ENCODE measurements at regions not wholly inside any gene's neighbourhood (a gene's known extent, or its start where the extent isn't known, plus 50 kb on each side); places are given as distances from the start of the nearest gene placed in this dataset.

DNA sequence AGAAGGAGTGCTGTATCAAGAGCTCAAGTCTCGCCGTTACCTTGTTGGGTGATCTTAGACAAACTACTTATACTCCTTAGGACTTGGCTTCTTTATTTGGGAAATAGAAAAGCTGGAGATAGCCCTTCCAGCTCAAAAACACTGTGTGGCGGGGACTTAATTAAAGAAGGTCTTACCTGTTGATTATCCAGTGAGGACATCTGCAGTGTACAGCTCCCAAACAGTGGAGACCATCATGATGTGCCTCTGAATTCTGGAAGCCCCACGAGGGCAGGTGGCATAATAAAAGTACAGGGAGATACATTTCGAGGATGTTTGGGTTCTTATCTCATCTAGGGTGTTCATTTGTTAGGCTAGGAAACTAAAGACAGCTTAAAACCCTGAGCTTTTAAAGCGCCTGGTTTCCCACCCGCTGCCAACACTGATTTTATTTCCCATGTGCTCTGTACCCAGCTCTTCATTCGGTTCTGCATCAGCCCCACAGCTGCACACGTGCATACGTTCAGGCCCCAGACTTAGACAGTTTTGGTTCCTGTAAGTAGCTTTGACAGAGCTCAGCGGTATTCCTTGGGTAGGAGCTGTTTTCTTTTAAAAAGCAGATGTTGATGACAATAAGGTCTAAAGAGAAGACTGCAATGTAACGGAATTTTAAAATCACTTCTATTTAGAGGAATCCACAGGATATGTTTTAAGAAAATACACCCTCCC is 80.5 kb upstream of the SIX2 start:
- H3K9me3 ChIP-seq (ENCODE audit: control insufficient read depth in 1 of 2, low read length in 2 of 2) = no peaks in the 10 kb centered on the region
- H3K27ac Mint-ChIP-seq = no peak overlapping the region
- H3K4me1 Mint-ChIP-seq = no peaks in the 10 kb centered on the region
- intact Hi-C loops (cut with micrococcal nuclease) = no loop called here
- no peak for DNase-seq
- CTCF ChIA-PET (ENCODE audit: partially characterized antibody) = no interaction called here
- H3K27me3 ChIP-seq (ENCODE audit: insufficient read depth, low read length) = no peaks in the 10 kb centered on the region
- no peaks in the 10 kb centered on the region for H3K36me3 ChIP-seq (ENCODE audit: insufficient read depth, low read length)
- H3K36me3 Mint-ChIP-seq = no peaks in the 10 kb centered on the region
- H3K4me3 ChIP-seq (ENCODE audit: low read length in 2 of 2) = no peak overlapping the region
- H3K9me3 Mint-ChIP-seq = peaks cover 0 to 5% (median 2%) of the 10 kb centered on the region in 8 donors
- peaks cover 1 to 4% of the 10 kb centered on the region in 2 donors for H3K27me3 Mint-ChIP-seq
- no peak overlapping the region for H3K4me3 Mint-ChIP-seq
- no peak overlapping the region for H3K27ac ChIP-seq (ENCODE audit: low read depth, low read length)
- no peaks in the 10 kb centered on the region for H3K4me1 ChIP-seq (ENCODE audit: insufficient read depth, low read length)
- POLR2A ChIA-PET (ENCODE audit: partially characterized antibody) = no interaction called here

DNA sequence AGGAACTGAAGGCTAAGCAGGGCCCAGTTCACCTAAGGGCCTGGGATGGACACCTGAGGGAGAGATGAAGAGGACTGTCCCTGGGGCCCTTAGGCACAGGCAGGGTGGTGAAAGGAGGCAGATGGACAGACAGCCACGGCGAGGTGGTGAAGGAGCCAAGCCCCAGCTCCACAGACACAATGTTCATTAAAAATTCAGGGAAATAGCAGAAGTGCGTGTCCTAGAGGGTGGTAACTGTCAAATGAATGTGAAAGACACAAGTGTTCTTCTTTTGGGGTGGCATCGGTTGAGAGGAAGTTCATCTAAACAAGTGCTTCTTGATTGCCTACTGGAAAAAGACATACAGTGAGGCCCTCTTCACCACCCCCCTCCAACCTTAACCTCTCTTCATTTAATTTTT is 76.2 kb upstream of the SIX2 start:
- H3K27me3 Mint-ChIP-seq = peaks cover 0 to 2% of the 10 kb centered on the region in 2 donors
- POLR2A ChIA-PET (ENCODE audit: partially characterized antibody) = no interaction called here
- H3K4me3 Mint-ChIP-seq = no peak overlapping the region
- no peak for DNase-seq
- H3K27ac Mint-ChIP-seq = no peak overlapping the region
- Histone ChIP-seq H3K27me3 (ENCODE audit: insufficient read depth, low read length) (no peaks in the 10 kb centered on the region), H3K9me3 (ENCODE audit: control insufficient read depth in 1 of 2, low read length in 2 of 2) (no peaks in the 10 kb centered on the region), H3K27ac (ENCODE audit: low read depth, low read length) (no peak overlapping the region), H3K36me3 (ENCODE audit: insufficient read depth, low read length) (no peaks in the 10 kb centered on the region), H3K4me1 (ENCODE audit: insufficient read depth, low read length) (no peaks in the 10 kb centered on the region), H3K4me3 (ENCODE audit: low read length in 2 of 2) (no peak overlapping the region)
- H3K36me3 Mint-ChIP-seq = no peaks in the 10 kb centered on the region
- intact Hi-C loops (cut with micrococcal nuclease) = no loop called here
- CTCF ChIA-PET (ENCODE audit: partially characterized antibody) = no interaction called here
- H3K4me1 Mint-ChIP-seq = no peaks in the 10 kb centered on the region
- H3K9me3 Mint-ChIP-seq = peaks cover 0 to 5% (median 2%) of the 10 kb centered on the region in 8 donors

DNA sequence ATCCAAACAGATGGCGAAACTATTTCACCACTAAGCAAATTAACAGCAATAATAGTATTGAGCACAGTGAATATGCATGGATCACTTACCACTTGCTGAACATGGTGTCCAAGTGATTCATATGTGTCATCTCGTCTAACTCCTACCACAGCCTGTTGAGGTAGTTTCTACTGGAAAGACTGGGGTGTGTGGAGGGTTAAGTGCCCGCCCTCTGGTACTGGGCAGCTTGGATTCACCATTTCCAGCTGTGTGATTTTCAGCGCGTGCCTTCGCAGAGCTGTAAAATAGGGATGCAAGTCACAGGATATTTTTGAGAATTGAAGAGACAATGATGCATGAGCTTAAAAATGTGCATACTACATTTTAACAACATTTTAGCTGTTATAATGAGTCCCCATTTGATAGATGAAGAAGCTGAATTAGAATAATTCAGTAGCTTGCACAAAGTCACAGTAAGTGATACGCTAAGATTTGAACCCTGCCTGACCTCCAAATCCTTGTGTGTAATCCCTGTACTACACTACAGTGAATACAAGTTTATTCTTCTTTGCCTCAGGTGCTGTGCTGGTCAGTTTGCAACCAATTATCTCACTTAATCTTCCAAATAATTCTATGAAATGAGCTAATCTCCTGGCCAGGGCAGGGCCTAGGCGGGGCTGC is 75.2 kb upstream of the SIX2 start:
- ChIA-PET POLR2A (ENCODE audit: partially characterized antibody) (no interaction called here), CTCF (ENCODE audit: partially characterized antibody) (no interaction called here)
- H3K27me3 Mint-ChIP-seq = peaks cover 0 to 2% of the 10 kb centered on the region in 2 donors
- Histone ChIP-seq H3K36me3 (ENCODE audit: insufficient read depth, low read length) (no peaks in the 10 kb centered on the region), H3K4me1 (ENCODE audit: insufficient read depth, low read length) (no peaks in the 10 kb centered on the region), H3K27me3 (ENCODE audit: insufficient read depth, low read length) (no peaks in the 10 kb centered on the region), H3K4me3 (ENCODE audit: low read length in 2 of 2) (no peak overlapping the region), H3K9me3 (ENCODE audit: control insufficient read depth in 1 of 2, low read length in 2 of 2) (no peaks in the 10 kb centered on the region), H3K27ac (ENCODE audit: low read depth, low read length) (no peak overlapping the region)
- peaks cover 0 to 5% (median 2%) of the 10 kb centered on the region in 8 donors for H3K9me3 Mint-ChIP-seq
- no peak for DNase-seq
- intact Hi-C loops (cut with micrococcal nuclease) = no loop called here
- no peaks in the 10 kb centered on the region for H3K36me3 Mint-ChIP-seq
- no peaks in the 10 kb centered on the region for H3K4me1 Mint-ChIP-seq
- no peak overlapping the region for H3K27ac Mint-ChIP-seq
- H3K4me3 Mint-ChIP-seq = no peak overlapping the region

DNA sequence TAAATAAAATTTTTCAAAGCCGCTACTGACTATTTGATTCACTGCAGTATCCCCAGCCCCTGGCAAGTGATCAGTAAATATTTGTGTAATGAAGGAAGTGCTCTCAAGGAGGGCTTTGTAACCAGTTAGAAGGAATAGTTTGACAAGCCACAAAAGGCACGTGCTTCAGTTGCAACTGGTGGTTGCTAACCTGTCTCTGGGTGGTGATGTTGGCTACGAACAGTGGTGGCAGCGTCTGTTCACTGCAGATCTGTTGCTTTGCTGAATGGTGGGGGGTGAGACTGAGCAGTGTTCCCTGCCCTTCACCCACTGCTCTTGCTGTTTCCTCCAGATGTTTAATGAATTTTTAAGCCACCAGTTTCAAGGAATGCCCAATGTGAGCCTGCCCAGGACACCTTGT is 73.9 kb upstream of the SIX2 start:
- intact Hi-C loops (cut with micrococcal nuclease) = no loop called here
- no peaks in the 10 kb centered on the region for H3K4me1 ChIP-seq (ENCODE audit: insufficient read depth, low read length)
- no peaks in the 10 kb centered on the region for H3K27me3 ChIP-seq (ENCODE audit: insufficient read depth, low read length)
- H3K9me3 ChIP-seq (ENCODE audit: control insufficient read depth in 1 of 2, low read length in 2 of 2) = no peaks in the 10 kb centered on the region
- ChIA-PET CTCF (ENCODE audit: partially characterized antibody) (no interaction called here), POLR2A (ENCODE audit: partially characterized antibody) (no interaction called here)
- no peak overlapping the region for H3K27ac Mint-ChIP-seq
- DNase-seq = no peak
- no peaks in the 10 kb centered on the region for H3K36me3 Mint-ChIP-seq
- H3K36me3 ChIP-seq (ENCODE audit: insufficient read depth, low read length) = no peaks in the 10 kb centered on the region
- H3K4me1 Mint-ChIP-seq = no peaks in the 10 kb centered on the region
- H3K27ac ChIP-seq (ENCODE audit: low read depth, low read length) = no peak overlapping the region
- H3K27me3 Mint-ChIP-seq = peaks cover 0 to 2% of the 10 kb centered on the region in 2 donors
- no peak overlapping the region for H3K4me3 Mint-ChIP-seq
- peaks cover 0 to 5% (median under 1%) of the 10 kb centered on the region in 8 donors for H3K9me3 Mint-ChIP-seq
- H3K4me3 ChIP-seq (ENCODE audit: low read length in 2 of 2) = no peak overlapping the region

DNA sequence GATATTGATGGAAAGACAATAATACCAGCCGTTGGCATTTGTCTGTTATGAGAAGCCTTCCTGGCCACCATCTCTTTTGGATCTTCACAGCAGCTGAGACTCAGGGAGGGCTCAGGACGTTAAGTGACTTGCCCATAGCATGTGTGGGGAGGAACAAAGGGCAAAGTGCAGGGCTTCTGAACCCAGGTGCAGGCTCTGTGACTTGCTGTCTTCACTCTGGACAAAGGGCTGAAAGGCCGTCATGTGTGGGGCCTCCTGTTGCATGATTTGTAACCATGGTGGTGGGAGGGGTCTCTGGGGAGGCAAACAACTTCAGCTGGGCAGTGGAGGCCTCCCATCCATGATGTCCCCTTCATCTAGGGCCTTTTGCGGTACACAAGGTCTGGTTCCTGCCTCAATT is 65.5 kb upstream of the SIX2 start:
- ChIA-PET POLR2A (ENCODE audit: partially characterized antibody) (no interaction called here), CTCF (ENCODE audit: partially characterized antibody) (no interaction called here)
- Mint-ChIP-seq H3K9me3 (no peaks in the 10 kb centered on the region), H3K36me3 (no peaks in the 10 kb centered on the region), H3K4me3 (no peak overlapping the region), H3K27ac (no peak overlapping the region), H3K27me3 (peaks cover 2 to 24% of the 10 kb centered on the region in 2 donors), H3K4me1 (no peaks in the 10 kb centered on the region)
- intact Hi-C loops (cut with micrococcal nuclease) = no loop called here
- Histone ChIP-seq H3K27ac (ENCODE audit: low read depth, low read length) (no peak overlapping the region), H3K4me1 (ENCODE audit: insufficient read depth, low read length) (no peaks in the 10 kb centered on the region), H3K27me3 (ENCODE audit: insufficient read depth, low read length) (no peaks in the 10 kb centered on the region), H3K36me3 (ENCODE audit: insufficient read depth, low read length) (no peaks in the 10 kb centered on the region), H3K9me3 (ENCODE audit: control insufficient read depth in 1 of 2, low read length in 2 of 2) (no peaks in the 10 kb centered on the region), H3K4me3 (ENCODE audit: low read length in 2 of 2) (no peak overlapping the region)
- DNase-seq = no peak

DNA sequence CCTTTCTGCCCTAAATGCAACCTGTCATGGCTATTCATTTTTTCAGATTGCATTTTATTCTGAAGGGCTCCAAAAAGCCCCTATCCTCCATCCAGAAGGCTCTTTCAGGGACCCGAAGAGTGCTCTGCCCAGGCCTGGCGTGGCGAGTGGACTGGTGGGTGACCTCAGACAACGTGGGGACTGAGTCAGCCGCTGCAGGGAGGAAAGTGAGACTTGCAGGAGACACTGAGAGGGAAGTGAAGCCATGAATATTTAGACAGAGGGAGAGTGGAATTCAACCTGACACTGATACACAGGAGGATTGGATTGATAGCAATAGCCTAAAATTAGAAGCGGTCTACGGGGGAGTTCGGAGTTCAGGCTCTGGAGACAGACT is 63.6 kb upstream of the SIX2 start:
- Histone ChIP-seq H3K4me1 (ENCODE audit: insufficient read depth, low read length) (no peaks in the 10 kb centered on the region), H3K36me3 (ENCODE audit: insufficient read depth, low read length) (no peaks in the 10 kb centered on the region), H3K9me3 (ENCODE audit: control insufficient read depth in 1 of 2, low read length in 2 of 2) (no peaks in the 10 kb centered on the region), H3K4me3 (ENCODE audit: low read length in 2 of 2) (no peak overlapping the region), H3K27ac (ENCODE audit: low read depth, low read length) (no peak overlapping the region), H3K27me3 (ENCODE audit: insufficient read depth, low read length) (no peaks in the 10 kb centered on the region)
- CTCF ChIA-PET (ENCODE audit: partially characterized antibody) = no interaction called here
- H3K36me3 Mint-ChIP-seq = no peaks in the 10 kb centered on the region
- intact Hi-C loops (cut with micrococcal nuclease) = no loop called here
- H3K27ac Mint-ChIP-seq = peak overlapping the region in 1 of 7 donors; percentile 55
- no peak overlapping the region for H3K4me3 Mint-ChIP-seq
- no peak for DNase-seq
- H3K27me3 Mint-ChIP-seq = peaks cover 3 to 26% of the 10 kb centered on the region in 2 donors
- H3K9me3 Mint-ChIP-seq = no peaks in the 10 kb centered on the region
- no peaks in the 10 kb centered on the region for H3K4me1 Mint-ChIP-seq
- POLR2A ChIA-PET (ENCODE audit: partially characterized antibody) = no interaction called here

DNA sequence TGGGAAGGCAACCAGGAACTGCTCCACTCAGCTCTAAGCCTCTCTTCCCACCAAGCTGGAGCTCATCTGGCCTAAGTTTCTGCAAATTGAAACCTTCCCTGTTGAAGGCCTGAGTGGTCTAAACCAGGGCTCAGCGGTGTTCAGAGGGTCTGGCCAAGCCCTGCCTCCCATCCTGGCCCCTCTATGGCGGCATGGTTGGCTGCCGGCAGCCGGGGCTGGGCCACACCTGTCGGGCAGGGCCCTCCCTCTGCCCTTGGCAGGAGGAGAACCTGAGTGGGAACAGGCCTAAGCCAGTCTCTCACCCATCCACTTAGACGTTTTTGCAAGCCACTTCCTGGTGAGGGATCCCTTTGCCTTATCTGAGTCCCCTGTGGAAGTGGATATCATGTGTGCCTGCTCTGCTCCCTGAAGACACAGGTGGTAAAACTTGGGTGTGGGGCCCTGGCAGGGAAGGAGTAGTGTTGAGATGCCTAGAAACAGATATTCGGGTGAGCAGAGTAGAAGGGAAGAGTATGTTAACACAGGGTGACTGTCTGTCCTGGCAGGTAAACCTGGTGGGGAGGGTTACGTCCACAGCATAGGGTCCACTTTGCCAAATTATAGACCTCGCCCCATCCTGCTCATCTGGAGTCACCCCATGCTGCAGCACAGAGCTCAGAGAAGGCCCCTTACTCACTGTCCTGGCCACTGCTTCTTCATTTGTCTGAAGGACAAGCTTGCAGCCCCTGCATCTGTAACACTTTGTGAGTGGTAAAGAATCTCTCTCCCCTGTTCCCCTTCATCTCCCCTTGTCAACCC is 63.0 kb upstream of the SIX2 start:
- no peak overlapping the region for H3K27ac Mint-ChIP-seq
- peaks cover 7 to 27% of the 10 kb centered on the region in 2 donors for H3K27me3 Mint-ChIP-seq
- no peak for DNase-seq
- CTCF ChIA-PET (ENCODE audit: partially characterized antibody) = no interaction called here
- POLR2A ChIA-PET (ENCODE audit: partially characterized antibody) = no interaction called here
- H3K4me1 Mint-ChIP-seq = no peaks in the 10 kb centered on the region
- no peak overlapping the region for H3K4me3 Mint-ChIP-seq
- no peak overlapping the region for H3K27ac ChIP-seq (ENCODE audit: low read depth, low read length)
- H3K4me3 ChIP-seq (ENCODE audit: low read length in 2 of 2) = no peak overlapping the region
- H3K9me3 ChIP-seq (ENCODE audit: control insufficient read depth in 1 of 2, low read length in 2 of 2) = no peaks in the 10 kb centered on the region
- H3K27me3 ChIP-seq (ENCODE audit: insufficient read depth, low read length) = no peaks in the 10 kb centered on the region
- intact Hi-C loops (cut with micrococcal nuclease) = no loop called here
- H3K36me3 Mint-ChIP-seq = no peaks in the 10 kb centered on the region
- H3K9me3 Mint-ChIP-seq = no peaks in the 10 kb centered on the region
- H3K36me3 ChIP-seq (ENCODE audit: insufficient read depth, low read length) = no peaks in the 10 kb centered on the region
- H3K4me1 ChIP-seq (ENCODE audit: insufficient read depth, low read length) = no peaks in the 10 kb centered on the region

All from CD4-positive, alpha-beta memory T cell (primary cell).